NCI-H1092 treated with DMSO at 0.1 percent for 48 hours (cell line): ENCODE measurements at regions not wholly inside any gene's neighbourhood (a gene's known extent, or its start where the extent isn't known, plus 50 kb on each side); places are given as distances from the start of the nearest gene placed in this dataset.
"Not testable (repeated sequence)": the region's sequence is repeated elsewhere in the genome, so short reads cannot be mapped to it uniquely, and the experiment has no call there.

Experiments
- DNase-seq: peaks from one replicate; lab custom pipeline; 2025; lab: John Stamatoyannopoulos, UW

GRCh38 chr6:22749696-22750095, 180.3 kb downstream of the HDGFL1 start:
- no peak for DNase-seq

- no peak for DNase-seq
These were observed 181.9 kb downstream of the HDGFL1 start for GRCh38 chr6:22751223-22751622.

- no peak for DNase-seq
These were observed 183.2 kb downstream of the HDGFL1 start for GRCh38 chr6:22752522-22752921.

GRCh38 chr6:22754061-22754460, 184.7 kb downstream of the HDGFL1 start:
- no peak for DNase-seq

DNA sequence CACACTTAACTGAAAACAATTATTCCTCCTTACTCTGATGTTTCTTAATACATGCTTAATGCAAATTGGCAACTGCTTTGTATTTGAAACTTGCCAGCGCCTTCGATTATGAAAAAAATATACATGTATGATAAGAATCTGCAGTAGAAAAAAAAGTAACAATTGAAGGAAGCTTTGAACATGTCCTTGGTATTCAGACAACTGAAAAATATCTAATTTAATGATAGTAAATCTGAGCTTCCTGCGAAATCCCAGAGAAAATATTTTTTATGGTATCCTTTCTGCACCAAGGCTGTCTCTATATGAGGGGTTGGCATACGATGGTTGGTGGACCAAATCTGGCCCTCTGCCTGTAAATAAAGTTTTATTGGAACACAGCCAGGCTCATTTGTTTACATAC, 186.2 kb downstream of the HDGFL1 start:
- no peak for DNase-seq

- no peak for DNase-seq
These were observed 187.0 kb downstream of the HDGFL1 start for GRCh38 chr6:22756365-22756764.

DNA sequence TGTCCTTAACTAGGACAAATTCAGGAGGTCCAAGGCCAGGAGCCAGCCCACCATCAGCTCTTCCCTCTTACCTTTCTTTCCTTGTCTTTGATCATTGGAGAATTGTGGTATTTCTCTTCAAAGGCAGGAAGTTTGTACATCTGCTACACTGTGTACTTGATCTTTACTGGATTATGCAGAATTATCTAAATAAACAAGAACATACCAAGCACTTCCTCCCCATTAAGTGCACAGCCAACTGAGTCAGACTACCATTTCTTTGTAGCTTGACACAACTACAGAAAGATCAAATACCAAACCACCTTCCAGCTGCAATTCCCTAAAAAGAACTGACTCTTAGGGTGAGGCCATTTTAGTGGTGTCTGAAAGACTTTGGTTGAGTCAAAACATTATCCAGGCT, 195.1 kb downstream of the HDGFL1 start:
- DNase-seq, result no peak

DNA sequence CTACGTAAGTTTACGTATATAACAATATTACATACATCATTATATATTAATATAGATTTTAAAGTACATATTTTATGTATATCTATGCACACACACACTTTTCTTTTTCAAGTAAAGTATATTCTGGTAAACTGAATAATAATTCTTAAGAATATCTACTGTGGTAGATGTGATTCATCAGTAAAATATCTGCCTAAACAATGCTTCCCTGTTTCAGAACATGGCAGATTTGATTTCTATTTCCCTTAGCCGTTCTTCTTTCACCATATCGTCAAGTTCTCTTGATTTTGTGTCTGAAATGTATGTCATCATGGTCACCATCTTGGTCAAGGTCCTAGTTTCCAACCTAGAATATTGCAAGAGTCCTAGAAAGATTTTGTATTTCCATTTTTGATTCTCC, 195.6 kb downstream of the HDGFL1 start:
- no peak for DNase-seq

GRCh38 chr6:22766979-22767378, 197.6 kb downstream of the HDGFL1 start:
- no peak for DNase-seq

DNA sequence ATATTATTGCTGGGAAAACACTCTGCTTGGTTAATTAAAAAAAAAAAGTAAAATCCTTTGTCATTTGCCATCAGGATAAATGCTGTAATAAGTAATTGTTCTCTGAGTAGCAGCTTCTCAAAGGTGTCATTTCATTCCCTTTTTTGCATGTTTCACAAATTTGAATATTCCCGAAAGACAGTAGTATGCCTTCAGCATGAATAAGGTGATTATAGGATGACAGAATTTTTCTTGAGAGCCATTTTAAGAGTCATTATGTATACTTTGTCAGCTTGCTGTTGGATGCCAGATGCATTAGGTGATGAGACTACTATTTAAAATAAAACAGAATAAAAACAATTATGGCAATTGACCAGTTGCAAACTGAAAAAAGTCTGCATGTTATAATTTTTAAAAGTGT, 200.7 kb downstream of the HDGFL1 start:
- no peak for DNase-seq

GRCh38 chr6:22774129-22774528, 204.8 kb downstream of the HDGFL1 start:
- DNase-seq, result no peak

- DNase-seq, result not testable (repeated sequence)
These were observed 209.1 kb downstream of the HDGFL1 start for GRCh38 chr6:22778438-22778837.

- no peak for DNase-seq
These were observed 209.7 kb downstream of the HDGFL1 start for GRCh38 chr6:22779062-22779461.

GRCh38 chr6:22783931-22784330, 214.6 kb downstream of the HDGFL1 start:
- DNase-seq, result no peak

- peak; percentile 31 for DNase-seq
These were observed 215.4 kb downstream of the HDGFL1 start for GRCh38 chr6:22784601-22785410.

DNA sequence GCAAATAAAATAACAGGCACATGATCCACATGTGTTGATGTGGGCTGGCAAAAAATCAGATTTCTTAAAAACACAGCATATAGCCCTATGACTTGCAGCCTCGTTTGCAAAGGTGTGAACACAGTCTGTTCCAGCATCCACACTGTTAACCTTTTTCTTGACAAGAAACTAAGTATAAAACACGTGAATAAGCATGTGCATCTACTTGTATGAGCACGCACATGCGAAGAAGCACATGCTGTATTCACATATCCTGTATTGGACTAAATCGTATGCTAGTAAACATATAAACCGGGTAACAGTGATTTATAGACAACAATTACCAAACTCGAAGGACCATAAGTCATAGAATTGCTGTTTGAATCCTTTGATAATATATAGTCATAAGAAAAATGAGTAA, 218.7 kb downstream of the HDGFL1 start:
- no peak for DNase-seq

GRCh38 chr6:22789315-22789714, 219.9 kb downstream of the HDGFL1 start:
- no peak for DNase-seq

DNA sequence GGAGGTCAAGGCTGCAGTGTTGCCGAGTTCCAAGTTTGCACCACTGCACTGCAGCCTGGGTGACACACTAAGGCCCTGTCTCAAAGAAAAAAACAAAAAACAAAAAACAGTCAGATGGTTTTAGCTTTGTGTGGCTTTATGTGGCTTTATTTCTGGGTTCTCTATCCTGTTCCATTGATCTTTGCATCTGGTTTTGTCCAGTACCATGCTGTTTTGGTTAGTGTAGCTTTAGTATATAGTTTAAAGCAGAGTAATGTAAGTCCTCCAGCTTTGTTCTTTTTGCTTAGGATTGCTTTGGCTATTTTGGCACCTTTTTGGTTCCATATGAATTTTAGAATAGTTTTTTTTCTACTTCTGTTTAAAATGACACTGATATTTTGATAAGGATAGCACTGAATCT, 225.5 kb downstream of the HDGFL1 start:
- no peak for DNase-seq

DNA sequence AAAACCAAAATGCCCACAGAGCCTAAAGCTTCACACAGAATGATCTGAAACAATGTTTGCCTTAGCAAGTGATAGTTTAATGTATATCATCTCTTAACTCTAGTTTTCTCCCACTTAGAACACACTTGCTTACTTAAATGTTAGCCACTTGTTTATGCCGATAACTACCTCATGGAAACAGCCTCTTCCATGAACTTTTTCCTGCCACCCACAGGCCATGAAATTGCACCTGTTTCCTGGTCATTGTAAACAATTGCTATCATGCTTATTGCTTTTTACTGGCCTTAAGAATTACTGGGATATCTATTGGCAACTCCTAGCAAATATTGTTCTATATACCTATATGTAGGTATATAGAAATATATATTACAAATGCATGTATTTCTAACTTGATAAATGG, 231.1 kb downstream of the HDGFL1 start:
- DNase-seq, result no peak

- no peak for DNase-seq
These were observed 232.5 kb downstream of the HDGFL1 start for GRCh38 chr6:22801831-22802230.

DNA sequence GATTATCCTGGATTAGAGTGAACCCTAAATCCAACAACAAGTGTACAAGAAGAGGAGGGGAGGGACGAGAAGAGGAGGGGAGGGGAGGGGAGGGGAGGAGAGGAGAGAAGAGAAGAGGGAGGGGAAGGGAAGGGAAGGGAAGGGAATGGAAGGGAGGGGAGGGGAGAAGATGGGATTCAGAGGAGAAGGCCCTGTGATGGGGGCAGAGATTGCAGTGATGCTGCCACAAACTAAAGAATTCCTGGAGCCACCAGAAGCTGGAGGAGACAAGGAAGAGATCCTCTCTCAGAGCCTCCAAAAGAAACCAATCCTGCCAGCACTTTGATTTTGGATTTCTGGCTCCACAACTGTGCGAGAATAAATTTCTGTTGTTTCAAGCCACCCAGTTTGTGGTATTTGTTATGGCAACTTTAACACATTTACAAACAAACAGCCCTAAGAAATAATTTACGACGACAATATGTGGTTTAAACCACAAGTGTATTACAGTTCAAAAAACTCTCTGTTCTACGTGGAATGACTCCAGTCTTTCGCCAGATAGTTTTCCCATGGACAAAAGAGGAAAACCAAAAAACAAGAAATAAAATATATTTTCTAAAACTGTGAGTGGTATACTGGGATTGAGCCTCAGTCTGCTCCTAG, 235.4 kb downstream of the HDGFL1 start:
- no peak for DNase-seq

- DNase-seq, result no peak
These were observed 237.9 kb downstream of the HDGFL1 start for GRCh38 chr6:22807261-22807660.

DNA sequence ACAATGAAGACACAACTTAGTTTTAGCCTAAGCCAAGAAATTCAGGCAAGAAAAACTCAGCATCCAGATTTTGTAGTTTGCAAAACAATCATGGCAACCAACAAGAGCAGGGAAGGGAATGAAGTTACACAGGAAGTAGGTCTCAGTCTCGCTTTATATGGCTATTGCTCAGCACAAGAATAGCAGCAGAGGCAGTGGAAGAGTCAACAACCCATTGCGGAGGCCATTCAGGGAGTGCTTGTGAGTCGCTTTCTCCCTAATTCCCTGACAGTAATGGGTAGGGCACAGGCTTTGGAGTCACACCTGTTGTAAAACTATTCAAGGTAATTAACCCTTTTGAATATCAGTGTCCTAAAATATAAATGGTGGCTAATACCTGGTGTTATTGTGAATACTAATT, 238.5 kb downstream of the HDGFL1 start:
- DNase-seq, result no peak

- no peak for DNase-seq
These were observed 239.1 kb downstream of the HDGFL1 start for GRCh38 chr6:22808466-22808865.
